K562 (cell line): ENCODE measurements at regions not wholly inside any gene's neighbourhood (a gene's known extent, or its start where the extent isn't known, plus 50 kb on each side); places are given as distances from the start of the nearest gene placed in this dataset.

Experiments used
- GATAD2B ChIP-seq: fragments of 450-650 bp; IDR thresholded peaks from 2 replicates; pipeline ENCODE4 v1.6.1; 2017; ENCODE audit warnings: mild to moderate bottlenecking, borderline replicate concordance
- MCM7 ChIP-seq, 2 experiments: fragments of 450-650 bp; IDR thresholded peaks; 2 replicates each; pipeline ENCODE4 v1.6.1; 2016 to 2018
- POLR2G ChIP-seq: fragments of 200-400 bp; formaldehyde crosslinking; IDR thresholded peaks from 2 replicates; pipeline ENCODE4 v1.6.1; 2017; ENCODE audit warnings: low read depth, mild to moderate bottlenecking, antibody characterized with exemption, low read length, moderate library complexity
- SMARCA5 ChIP-seq: fragments of 450-650 bp; IDR thresholded peaks from 2 replicates; pipeline ENCODE4 v1.6.1; 2016
- ZNF407 ChIP-seq: fragments of 450-650 bp; IDR thresholded peaks from 2 replicates; pipeline ENCODE4 v1.6.1; 2016; ENCODE audit warnings: low read depth

GRCh38 chr20:17129089-17129488 lies 97.8 kb upstream of the PCSK2 start (continued):
- TF ChIP-seq ZNF407 (no peak), GATAD2B (no peak), POLR2G (no peak), MCM7 (IDR thresholded peaks at IDR 0.05) (no peak), SMARCA5 (no peak)
- TF ChIP-seq, all 486 proteins: peak for 0
